KMS-11 (cell line): ENCODE measurements at regions not wholly inside any gene's neighbourhood (a gene's known extent, or its start where the extent isn't known, plus 50 kb on each side); places are given as distances from the start of the nearest gene placed in this dataset.
"Not testable (repeated sequence)": the region's sequence is repeated elsewhere in the genome, so short reads cannot be mapped to it uniquely, and the experiment has no call there.

ENCODE experiments used
- H2AFZ ChIP-seq: fragments of 200-600 bp; sonication (generic); 2 replicates; pipeline ENCODE4 v1.6.1; 2016; ENCODE audit warnings: antibody characterized with exemption, mixed run types, low read depth
- H3K27ac ChIP-seq: fragments of 200-600 bp; sonication (generic); 2 replicates; pipeline ENCODE4 v1.6.1; 2016; ENCODE audit warnings: mild to moderate bottlenecking, mixed run types
- H3K27me3 ChIP-seq: fragments of 200-600 bp; sonication (generic); 2 replicates; pipeline ENCODE4 v1.6.1; 2017; ENCODE audit warnings: mild to moderate bottlenecking, low read depth, mixed run types, moderate library complexity; ENCODE audit not compliant: insufficient read depth
- H3K36me3 ChIP-seq: fragments of 200-600 bp; sonication (generic); 2 replicates; pipeline ENCODE4 v1.6.1; 2017; ENCODE audit warnings: mild to moderate bottlenecking, mixed run types; ENCODE audit not compliant: insufficient read depth
- H3K4me1 ChIP-seq: fragments of 200-600 bp; sonication (generic); 2 replicates; pipeline ENCODE4 v1.6.1; 2016; ENCODE audit warnings: mild to moderate bottlenecking, low read depth, mixed run types; ENCODE audit not compliant: poor library complexity, severe bottlenecking
- H3K4me2 ChIP-seq: fragments of 200-600 bp; sonication (generic); 2 replicates; pipeline ENCODE4 v1.7.0; 2016; ENCODE audit warnings: mild to moderate bottlenecking, mixed run types
- H3K4me3 ChIP-seq: fragments of 200-600 bp; sonication (generic); IDR thresholded peaks from 2 replicates; pipeline ENCODE4 v1.6.1; 2017; ENCODE audit warnings: low read depth, low read length, mixed read lengths; ENCODE audit not compliant: insufficient read depth
- H3K79me2 ChIP-seq: fragments of 200-600 bp; sonication (generic); 2 replicates; pipeline ENCODE4 v1.6.1; 2016; ENCODE audit warnings: low read depth, mixed run types; ENCODE audit not compliant: insufficient read depth
- H3K9ac ChIP-seq: fragments of 200-600 bp; sonication (generic); 2 replicates; pipeline ENCODE4 v1.6.1; 2016; ENCODE audit warnings: mild to moderate bottlenecking, mixed run types
- H4K20me1 ChIP-seq: fragments of 200-600 bp; sonication (generic); 2 replicates; pipeline ENCODE4 v1.6.1; 2016; ENCODE audit warnings: mild to moderate bottlenecking, mixed run types; ENCODE audit not compliant: insufficient read depth
- TF ChIP-seq, protein P1 (sequence below): fragments of 200-600 bp; sonication (generic); conservative IDR thresholded peaks from 2 replicates; pipeline ENCODE4 v1.6.1; 2017; ENCODE audit warnings: low read depth, mild to moderate bottlenecking, antibody characterized with exemption, low read length, moderate library complexity, mixed read lengths

GRCh38 chr2:177000715-177001072 lies 211.9 kb upstream of the HNRNPA3 start:
- Histone ChIP-seq H3K9ac (no peak overlapping the region), H3K27me3 (no peaks in the 10 kb centered on the region), H3K4me3 (no peak overlapping the region), H4K20me1 (no peaks in the 10 kb centered on the region), H2AFZ (no peak overlapping the region), H3K4me1 (peaks cover 36% of the 10 kb centered on the region), H3K79me2 (no peaks in the 10 kb centered on the region), H3K27ac (no peak overlapping the region), H3K36me3 (no peaks in the 10 kb centered on the region), H3K4me2 (no peak overlapping the region)
- TF ChIP-seq, protein P1, sequence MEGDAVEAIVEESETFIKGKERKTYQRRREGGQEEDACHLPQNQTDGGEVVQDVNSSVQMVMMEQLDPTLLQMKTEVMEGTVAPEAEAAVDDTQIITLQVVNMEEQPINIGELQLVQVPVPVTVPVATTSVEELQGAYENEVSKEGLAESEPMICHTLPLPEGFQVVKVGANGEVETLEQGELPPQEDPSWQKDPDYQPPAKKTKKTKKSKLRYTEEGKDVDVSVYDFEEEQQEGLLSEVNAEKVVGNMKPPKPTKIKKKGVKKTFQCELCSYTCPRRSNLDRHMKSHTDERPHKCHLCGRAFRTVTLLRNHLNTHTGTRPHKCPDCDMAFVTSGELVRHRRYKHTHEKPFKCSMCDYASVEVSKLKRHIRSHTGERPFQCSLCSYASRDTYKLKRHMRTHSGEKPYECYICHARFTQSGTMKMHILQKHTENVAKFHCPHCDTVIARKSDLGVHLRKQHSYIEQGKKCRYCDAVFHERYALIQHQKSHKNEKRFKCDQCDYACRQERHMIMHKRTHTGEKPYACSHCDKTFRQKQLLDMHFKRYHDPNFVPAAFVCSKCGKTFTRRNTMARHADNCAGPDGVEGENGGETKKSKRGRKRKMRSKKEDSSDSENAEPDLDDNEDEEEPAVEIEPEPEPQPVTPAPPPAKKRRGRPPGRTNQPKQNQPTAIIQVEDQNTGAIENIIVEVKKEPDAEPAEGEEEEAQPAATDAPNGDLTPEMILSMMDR, result no peak

- H3K27ac ChIP-seq, result no peak overlapping the region
- no peak overlapping the region for H3K4me2 ChIP-seq
- H3K4me3 ChIP-seq, result no peak overlapping the region
- no peaks in the 10 kb centered on the region for H4K20me1 ChIP-seq
- H3K27me3 ChIP-seq, result no peaks in the 10 kb centered on the region
- no peaks in the 10 kb centered on the region for H3K36me3 ChIP-seq
- no peaks in the 10 kb centered on the region for H3K79me2 ChIP-seq
- peaks cover 36% of the 10 kb centered on the region for H3K4me1 ChIP-seq
- H2AFZ ChIP-seq, result no peak overlapping the region
- no peak overlapping the region for H3K9ac ChIP-seq
- TF ChIP-seq, protein P1, result no peak
These were observed 211.3 kb upstream of the HNRNPA3 start for GRCh38 chr2:177001334-177001733.

DNA sequence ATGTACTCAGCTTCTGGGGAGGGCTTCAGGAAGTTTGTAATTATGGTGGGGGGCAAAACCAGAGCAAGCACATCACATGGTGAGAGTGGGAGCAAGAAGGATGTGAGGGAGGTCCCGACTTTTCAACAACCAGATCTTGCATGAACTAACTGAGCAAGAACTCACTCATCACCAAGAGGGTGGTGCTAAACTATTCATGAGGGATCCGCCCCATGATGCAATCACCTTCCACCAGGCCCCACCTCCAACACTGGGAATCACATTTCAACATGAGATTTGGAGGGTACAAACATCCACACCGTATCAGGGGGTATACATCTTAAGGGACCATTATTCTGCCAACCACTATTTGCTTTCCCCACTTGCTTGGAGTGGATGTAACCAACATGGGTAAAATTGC lies 209.6 kb upstream of the HNRNPA3 start:
- peaks cover 26% of the 10 kb centered on the region for H3K4me1 ChIP-seq
- H3K9ac ChIP-seq, result no peak overlapping the region
- H4K20me1 ChIP-seq, result no peaks in the 10 kb centered on the region
- H3K4me3 ChIP-seq, result no peak overlapping the region
- H2AFZ ChIP-seq, result no peak overlapping the region
- H3K27me3 ChIP-seq, result no peaks in the 10 kb centered on the region
- no peaks in the 10 kb centered on the region for H3K36me3 ChIP-seq
- H3K27ac ChIP-seq, result no peak overlapping the region
- H3K4me2 ChIP-seq, result no peak overlapping the region
- no peaks in the 10 kb centered on the region for H3K79me2 ChIP-seq
- TF ChIP-seq, protein P1, result no peak

DNA sequence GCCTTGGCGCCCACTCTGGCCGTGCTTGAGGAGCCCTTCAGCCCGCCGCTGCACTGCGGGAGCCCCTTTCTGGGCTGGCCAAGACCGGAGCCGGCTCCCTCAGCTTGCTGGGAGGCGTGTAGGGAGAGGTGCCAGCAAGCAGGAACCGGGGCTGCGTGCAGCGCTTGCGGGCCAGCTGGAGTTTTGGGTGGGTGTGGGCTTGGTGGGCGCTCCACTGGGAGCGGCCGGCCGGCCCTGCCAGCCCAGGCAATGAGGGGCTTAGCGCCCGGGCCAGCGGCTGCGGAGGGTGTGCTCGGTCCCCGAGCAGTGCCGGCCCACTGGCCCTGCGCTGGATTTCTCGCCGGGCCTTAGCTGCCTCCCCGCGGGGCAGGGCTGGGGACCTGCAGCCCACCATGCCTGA lies 204.9 kb upstream of the HNRNPA3 start:
- not testable (repeated sequence) for H3K27ac ChIP-seq, H3K79me2 ChIP-seq, H3K36me3 ChIP-seq, H2AFZ ChIP-seq, H3K4me3 ChIP-seq, H3K4me1 ChIP-seq, H4K20me1 ChIP-seq, H3K9ac ChIP-seq, H3K27me3 ChIP-seq, H3K4me2 ChIP-seq

DNA sequence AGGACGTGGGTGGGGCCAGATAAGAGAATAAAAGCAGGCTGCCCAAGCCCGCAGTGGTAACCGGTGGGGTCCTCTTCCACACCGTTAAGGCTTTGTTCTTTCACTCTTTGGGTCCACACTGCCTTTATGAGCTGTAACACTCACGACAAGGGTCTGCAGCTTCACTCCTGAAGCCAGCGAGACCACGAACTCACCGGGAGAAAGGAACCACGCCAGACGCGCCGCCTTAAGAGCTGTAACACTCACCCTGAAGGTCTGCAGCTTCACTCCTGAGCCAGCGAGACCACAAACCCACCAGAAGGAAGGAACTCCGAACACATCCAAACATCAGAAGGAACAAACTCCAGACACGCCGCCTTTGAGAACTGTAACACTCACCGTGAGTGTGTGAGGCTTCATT lies 203.9 kb upstream of the HNRNPA3 start:
- H4K20me1 ChIP-seq, H3K27ac ChIP-seq, H3K79me2 ChIP-seq, H3K4me3 ChIP-seq, H3K27me3 ChIP-seq, H3K4me2 ChIP-seq, H3K36me3 ChIP-seq, H3K4me1 ChIP-seq, H3K9ac ChIP-seq, H2AFZ ChIP-seq: not testable (repeated sequence)
